ENCODE measurements at regions not wholly inside any gene's neighbourhood (a gene's known extent, or its start where the extent isn't known, plus 50 kb on each side); places are given as distances from the start of the nearest gene placed in this dataset.
A peak's percentile ranks its signal among the peaks of the same experiment; 100 is the strongest.

DNA sequence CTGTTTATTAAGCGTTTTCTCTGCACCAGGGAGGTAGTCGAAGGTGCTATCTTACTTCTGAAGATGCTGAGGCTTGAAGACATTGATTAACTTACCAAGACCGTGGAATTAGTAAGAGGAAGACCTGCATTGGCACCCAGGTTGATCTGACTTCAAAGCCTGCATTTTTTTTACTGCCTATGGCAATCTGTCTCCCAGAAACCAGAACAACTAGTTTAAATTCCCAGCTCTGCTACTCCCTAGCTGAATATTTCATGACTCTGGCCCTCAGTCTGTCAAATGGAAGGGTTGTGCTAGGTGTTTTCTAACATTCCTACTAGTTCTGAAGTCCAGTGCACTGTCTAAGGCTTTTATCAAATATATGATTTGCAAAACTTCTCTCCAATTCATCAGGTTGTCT is 52.0 kb upstream of the GRAMD1B start:
- no peak for DNase-seq
- intact Hi-C loops (cut with DNase I) = no loop called here

DNA sequence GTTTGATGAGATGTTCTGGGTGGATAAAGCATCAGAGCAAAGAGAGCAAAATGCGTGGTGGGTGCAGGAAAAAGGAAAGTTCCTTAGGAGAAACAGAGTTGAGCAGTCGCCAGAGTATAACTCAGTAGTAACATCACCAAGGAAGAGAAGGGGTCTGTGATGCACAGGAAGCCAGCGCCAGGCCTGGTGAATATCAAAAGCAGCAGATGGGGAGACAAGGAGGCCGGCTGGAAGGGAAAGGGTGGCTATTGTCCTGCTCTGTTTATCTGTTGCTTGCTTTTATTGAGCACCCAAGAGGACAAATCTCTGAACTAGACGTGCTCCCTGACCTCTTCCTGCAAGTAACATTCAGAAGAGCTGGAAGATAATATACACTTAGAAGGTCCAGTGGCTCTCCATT is 52.7 kb upstream of the GRAMD1B start:
- intact Hi-C loops (cut with DNase I) = no loop called here
- DNase-seq = no peak

DNA sequence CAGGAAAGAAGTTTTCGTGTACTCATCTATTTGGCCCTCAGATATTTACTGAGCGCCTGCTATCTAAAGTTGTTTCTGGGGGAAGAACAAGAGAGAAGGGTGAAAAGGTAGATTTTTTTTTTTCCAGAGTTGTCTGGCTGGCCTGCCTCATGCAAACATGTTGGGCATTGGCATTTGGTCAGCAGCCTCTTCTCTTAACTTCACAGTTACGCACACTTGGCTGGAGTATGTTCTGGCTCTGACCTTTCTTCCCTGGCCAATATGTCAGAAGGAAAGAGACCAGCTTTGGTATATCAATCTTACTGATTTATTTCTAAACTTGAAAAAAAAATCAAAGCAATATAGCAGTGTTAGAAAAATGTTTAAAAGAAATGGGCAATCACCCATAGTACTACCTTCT is 54.2 kb upstream of the GRAMD1B start:
- intact Hi-C loops (cut with DNase I) = no loop called here
- DNase-seq = no peak

DNA sequence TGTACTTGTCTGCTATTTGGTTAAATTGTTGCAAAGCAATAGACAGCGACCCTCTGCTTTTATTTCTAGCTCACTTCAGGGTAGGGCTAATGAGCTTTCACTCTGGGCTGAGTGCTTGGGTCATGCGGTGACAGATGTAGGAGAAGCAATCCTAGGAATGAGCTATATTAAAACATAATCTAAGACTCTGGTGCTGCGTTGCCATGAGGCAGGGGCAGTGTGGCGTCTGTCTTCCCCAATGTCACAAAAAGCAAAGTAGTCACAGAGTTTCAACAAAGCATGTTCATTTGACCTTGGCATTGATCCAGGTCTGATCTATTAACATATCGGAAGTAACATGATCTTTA is 55.5 kb upstream of the GRAMD1B start:
- DNase-seq = no peak
- intact Hi-C loops (cut with DNase I) = no loop called here

DNA sequence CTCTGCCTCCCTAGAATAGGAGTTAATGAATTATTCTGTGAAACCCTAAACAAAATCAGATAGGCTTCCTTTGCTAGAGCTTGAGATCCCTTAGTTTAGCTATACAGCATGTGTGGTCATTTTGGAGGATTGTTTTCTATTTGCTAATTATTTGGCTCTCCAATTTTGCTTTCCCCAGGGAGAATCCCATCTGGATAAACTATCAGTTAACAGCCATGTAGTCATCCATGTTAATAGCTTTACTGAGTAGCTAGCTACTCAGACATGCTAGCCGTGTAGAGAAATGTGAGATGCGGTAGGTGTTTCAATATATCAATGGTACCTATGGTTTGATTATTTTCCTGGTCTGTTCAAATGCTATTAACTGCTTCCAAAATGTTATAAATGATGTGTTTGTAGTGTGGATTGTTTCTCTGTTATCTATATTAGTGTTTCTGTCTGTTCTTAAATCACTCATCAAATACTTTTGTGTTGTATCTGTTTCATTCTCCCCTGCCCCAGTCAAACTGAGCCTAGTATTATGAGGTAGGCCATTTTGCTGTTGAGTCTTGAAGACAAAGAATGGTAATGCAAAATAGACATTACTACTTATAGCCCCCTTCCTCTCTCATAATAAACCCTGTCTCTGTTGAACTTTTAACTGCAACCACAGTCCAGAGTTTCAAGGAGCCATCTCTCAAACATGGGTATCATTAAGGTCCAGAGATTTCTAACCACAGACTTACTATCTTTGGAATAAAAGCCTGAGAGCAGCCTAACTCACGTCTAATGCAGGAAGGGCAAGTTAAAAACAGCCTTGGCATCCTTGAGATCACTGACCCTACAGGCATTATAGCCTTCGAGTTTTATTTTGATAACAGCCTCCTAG is 56.1 kb upstream of the GRAMD1B start:
- no peak for DNase-seq
- intact Hi-C loops (cut with DNase I) = no loop called here

DNA sequence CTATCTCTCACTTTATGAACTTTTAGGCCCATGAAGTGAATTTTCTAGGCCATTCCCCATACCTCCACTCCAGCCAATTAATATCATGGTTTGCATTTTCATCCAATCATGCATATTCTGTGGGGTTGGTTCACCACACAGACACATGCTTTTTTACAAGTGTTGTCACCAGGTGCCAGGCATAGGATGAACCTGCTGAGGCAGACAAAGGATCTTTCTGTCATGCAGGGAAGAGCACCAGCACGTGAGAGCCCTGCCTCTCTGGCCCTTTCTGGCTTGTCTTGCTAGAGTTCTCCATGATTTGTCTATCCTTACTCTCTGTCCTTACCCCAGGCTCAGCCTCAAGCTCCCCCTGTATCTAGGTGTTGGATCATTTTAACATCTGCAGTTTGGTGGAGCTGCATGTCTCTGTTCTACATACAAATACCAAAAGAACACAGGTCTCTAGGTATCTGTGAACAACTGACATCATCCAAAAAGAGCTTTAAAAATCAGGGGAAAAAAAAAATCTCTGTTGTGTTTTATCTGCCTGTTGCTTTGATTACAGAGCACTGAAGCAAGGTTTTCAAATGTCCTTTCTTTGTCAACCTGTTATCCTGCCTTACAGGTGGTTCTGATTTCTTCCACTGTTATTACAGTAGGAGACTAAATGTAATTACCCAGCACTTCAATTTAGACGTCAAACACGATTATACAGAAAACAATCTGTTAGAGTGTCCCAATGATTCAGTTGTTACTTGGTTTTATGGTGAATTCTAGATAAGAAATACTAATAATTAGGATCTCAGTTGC is 58.4 kb upstream of the GRAMD1B start:
- intact Hi-C loops (cut with DNase I) = no loop called here
- no peak for DNase-seq

DNA sequence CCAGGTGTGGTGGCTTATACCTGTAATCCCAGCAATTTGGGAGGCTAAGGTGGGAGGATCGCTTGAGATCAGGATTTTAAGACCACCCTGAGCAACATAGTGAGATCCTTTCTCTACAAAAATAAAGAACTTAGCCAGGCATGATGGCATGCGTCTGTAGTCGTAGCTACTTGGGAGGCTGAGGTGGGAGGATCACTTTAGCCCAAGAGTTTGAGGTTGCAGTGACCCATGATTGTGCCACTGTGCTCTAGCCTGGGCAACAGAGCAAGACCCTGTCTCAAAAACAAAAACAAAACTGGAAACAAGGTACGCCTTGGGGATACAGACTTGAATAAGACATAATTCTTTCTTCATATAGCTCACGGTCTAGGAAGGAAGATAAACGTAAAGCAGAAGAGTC is 63.1 kb upstream of the GRAMD1B start:
- DNase-seq = no peak
- intact Hi-C loops (cut with DNase I) = no loop called here

DNA sequence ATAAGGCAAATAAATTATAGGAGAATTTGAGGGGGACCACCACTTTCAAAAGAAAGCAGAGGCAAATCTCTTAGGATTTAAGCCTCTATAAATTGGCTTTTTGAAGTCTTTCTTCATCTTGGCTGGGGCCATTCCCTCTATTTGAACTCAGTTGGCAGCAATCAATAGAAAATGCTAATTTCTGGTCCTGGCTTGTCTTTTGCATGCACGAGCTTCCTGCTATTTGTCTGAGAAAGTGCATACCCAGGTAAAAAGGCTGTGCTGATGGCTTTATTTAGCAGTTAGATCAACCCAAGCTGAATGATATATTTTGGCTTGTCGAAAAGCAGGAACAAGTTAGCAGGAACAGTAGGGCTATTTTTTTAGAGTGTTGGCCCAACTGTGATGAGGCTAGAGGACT is 64.1 kb upstream of the GRAMD1B start:
- no peak for DNase-seq
- intact Hi-C loops (cut with DNase I) = no loop called here

DNA sequence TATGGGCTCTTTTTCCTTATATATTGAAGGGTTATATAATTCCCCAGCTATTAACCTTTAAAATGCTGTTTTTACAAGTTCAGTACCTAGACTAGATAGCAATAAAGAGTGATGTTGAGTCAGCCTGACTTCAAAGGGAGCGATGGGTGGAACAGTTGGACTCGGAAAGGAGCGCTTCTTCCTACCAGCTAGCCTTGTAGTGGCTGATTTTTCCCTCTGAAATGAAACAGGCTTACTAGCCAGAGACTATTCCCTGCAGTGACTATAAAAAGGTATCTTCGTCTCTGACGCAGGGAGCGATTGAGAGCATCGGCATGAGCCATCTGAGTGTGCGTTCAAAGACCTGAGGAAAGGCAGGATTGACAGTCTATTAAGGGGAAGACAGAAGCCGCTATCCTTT is 66.0 kb upstream of the GRAMD1B start:
- DNase-seq = no peak
- intact Hi-C loops (cut with DNase I) = no loop called here

DNA sequence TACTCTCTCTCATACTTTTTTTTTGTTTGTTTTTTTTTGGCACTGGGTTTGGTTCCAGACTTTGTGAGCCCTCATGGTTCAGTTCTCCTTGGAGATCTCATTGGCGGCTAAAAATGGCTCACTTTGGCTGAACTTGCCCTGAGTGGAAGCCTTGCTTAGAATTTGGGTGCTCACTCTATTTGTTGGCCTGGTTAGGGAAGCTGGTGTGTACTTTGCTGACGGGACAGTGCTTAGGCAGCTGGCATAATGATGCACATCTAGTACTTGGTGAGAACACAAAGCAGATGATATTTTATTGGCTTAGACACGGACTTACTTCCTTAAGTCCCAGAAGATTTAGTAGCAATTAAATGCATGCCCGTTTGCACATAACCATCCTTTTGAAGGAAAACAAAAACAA is 66.5 kb upstream of the GRAMD1B start:
- DNase-seq = no peak

DNA sequence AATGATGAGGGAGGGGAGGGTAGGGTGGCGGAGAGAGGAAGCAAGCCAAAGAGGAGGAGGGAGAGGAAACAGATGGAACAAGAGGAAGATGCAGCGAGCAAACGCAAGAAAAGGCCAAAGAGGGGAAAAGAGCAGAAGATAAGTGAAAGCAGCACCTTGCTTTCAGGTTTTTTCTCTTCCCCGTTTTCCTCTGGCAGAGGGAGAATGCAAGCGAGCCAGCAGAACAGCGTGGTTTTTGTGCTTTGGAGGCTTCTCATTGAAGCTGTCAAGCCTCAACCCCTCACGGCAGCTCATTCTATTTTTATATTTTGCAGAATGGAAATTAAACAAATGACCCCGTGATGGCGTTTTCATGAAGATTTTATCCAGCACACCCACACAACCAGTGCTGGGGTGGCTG is 67.1 kb upstream of the GRAMD1B start:
- intact Hi-C loops (cut with DNase I) = no loop called here
- DNase-seq = no peak

More for the DNA sequence above, 66.5 kb upstream of the GRAMD1B start:
- intact Hi-C loops (cut with DNase I) = no loop called here

DNA sequence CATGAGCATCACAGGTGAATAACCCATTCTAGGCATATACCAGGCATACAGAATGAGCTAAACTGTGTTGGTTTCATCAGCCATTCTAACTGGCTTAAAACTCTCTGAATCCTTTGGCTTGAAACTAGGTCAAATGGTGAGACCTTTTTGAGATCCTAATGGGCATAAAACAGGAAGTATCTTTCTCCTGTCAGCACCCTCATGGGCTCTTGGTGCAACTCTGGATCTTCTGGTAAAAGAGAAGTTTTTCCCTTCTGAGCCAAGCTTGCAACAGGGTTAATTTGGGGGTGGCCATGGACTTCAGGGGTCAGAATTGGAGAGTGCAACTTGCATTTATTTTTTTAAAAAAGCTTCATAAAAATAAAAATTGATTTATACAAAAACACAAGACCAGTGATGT is 67.9 kb upstream of the GRAMD1B start:
- no peak for DNase-seq
- intact Hi-C loops (cut with DNase I) = no loop called here

DNA sequence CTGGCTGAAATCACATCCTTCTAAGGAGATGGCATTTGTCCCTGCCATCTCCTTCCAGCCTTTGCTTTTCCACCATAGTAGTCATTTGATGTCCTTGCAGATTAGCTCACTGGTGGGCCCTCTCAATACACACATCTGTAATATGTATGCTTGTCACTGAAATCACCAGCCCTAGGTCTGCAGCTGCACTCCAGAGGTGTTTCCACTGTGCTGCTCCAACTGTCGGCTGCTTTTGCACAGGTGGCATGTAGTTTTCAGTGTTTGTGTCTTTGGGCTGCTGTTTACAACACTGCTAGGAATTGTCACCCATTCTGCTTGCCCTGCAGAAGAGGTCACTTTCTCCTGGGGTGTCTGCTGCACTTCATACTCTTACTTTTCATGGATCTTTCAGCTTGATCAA is 69.0 kb upstream of the GRAMD1B start:
- intact Hi-C loops (cut with DNase I) = no loop called here
- no peak for DNase-seq

DNA sequence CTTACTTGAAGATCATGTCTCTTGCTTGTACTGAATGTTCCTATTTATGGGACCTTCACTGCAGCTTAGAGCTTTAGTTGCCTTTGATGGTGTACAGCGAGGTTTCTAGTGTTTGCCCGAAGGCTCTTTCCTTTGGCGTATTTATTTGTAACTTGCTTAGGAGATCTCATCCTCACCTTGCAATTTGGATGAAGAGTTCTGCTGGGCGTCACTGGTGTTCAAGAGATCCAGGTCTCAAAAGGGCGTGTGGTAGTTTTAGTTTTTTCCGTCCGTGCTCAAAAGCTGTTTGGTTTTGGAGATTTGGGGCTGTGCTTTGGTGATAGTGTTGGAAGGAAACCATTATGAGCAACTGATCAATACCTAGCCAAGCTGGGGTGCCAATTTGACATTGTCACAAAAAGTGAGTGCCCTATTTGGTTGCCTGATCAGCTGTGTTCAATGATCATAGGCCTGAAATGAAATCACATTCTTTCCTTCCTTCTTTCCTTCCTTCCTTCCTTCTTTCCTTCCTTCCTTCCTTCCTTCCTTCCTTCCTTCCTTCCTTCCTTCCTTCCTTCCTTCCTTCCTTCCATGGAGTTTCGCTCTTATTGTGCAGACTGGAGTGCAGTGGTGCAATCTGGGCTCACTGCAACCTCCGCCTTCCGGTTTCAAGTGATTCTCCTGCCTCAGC is 69.7 kb upstream of the GRAMD1B start:
- intact Hi-C loops (cut with DNase I) = no loop called here
- DNase-seq = no peak

DNA sequence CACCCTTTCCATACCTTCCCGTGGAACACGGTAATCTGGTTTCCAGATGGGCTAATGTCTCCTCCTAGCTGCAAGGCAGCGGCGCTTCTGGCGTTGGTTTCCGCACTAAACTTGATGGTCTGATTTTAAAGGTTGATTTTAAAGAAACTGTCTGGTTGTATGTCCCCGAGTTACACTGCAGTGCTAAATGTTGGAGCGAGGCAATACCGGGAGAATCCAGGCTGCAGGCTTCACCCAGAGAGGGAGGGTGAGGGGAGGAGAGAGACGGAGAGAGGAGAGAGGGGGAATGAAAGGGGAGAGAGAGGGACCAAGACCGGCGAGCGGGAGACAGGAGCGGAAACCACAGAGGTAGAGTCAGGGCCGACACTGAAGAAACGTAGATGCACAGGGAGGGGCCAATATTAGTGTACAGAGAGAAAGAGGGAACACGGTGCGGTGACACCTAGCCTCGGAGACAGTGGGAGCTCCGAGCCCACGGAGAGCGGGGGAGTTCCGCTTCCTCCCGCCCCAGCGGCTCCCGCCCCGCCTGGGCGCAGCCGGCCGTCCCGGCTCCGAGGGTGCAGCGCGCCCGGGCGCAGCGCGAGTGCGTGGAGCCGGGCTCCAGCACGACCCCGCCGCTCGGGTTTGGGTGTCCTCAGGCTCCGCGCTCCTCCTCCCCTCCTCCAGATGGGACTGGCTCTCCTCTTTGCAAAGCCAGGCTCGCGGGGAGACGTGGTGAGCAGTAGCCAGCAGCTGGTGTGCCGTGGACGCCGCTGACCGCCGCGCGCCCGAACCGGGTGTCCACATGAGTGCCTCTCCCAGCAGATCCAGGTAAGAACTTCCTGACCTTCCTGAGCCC is 71.9 kb upstream of the GRAMD1B start:
- intact Hi-C loops (cut with DNase I) = no loop called here
- DNase-seq = peak in 9 of 10 donors; percentile 10 to 88 (median 27)

DNA sequence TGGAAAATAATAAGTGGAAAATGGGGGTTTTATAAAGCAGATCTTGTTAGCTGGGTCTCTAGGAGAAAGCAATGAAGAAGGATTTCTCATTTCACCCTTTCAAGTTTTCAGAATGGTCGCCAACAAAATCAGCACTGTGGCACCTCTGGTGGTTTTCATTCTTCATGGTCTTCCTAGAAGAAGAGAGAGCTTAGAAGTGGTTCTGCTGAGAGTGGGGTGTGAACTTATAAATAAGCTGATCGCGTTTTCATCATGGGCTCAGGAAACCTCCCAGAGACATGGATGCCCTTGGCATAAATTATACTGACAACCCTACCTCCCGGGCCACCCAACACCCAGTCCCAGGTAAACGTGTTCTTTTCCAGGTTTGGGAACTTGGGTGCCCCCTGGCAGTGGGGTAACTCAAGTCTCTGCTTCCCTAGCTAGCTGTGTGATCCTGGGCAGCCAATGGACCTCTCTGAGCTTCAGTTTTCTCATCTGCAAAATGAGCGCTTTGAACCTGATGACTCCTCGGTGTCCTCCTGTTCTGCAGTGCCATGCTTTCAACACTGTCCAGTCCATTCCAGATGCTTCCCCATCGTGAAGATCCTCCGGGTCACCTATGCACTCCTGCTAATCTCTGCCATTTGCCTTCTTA is 72.6 kb upstream of the GRAMD1B start:
- intact Hi-C loops (cut with DNase I) = no loop called here
- DNase-seq = no peak

DNA sequence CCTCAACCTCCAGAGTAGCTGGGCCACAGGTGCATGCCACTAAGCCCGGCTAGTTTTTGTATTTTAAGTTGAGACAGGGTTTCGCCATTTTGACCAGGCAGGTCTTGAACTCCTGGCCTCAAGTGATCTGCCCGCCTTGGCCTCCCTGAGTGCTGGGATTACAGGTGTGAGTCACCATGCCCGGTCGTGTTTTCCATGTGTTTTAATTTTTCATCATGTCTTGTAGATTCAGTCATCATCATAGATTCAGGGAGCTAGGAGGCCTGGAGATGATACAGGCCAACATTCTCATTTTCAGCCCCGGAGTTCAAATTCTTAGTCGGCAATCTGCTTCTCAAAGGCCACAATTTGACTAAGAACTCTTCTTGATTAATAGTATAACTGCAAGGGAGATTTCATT is 73.5 kb upstream of the GRAMD1B start:
- intact Hi-C loops (cut with DNase I) = no loop called here
- no peak for DNase-seq

DNA sequence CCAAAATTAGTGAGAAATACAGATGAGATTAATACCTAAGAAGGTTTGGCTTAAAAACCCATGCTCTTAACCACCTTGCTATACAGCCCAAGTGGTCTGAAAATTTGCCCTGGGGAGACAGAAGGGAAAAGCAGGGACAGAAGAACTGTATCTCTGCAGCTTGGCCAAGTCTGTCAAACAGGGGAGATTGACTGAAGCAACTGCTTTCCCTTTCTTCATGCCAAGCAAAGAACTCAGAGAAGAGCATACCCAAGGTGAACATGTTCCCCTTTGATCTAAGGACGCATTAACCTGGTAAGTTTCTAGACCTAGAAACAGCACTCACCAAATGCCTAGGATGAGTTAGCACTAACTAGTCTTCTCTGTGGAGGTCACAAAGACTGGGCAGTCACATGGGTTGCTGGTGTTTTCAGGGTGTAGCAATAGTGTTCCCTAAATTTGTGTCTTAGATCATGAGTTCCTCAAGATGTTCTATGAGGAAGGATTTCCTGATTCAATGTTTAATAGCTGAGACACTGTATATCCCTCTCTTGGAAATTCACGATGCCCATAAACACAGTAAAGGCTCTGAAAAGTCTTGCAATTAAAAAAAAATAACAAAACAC is 75.6 kb upstream of the GRAMD1B start:
- intact Hi-C loops (cut with DNase I) = loop anchor here (5.0 kb wide), 1 partner anchor 52 kb away; no protein-coding TSS in a partner anchor

DNA sequence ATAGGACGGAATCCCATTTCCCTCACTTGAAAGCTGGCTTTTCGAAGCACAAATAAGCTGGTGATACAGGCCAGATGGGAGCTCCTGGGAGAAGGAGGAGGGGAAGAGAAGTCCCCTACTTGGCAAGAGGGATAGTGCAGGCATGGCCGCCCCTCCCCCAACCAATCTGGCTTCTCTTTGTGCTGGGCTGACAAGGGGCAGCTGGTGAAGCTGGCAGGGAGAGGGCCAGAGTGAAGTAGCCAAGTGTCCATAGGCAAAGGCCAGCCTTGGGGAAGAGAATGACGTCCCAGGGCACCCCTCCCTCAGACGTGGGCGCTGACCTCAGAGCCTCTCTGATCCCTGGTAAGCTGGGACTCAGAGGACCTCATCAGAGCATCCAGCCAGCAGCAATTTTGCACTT is 78.7 kb upstream of the GRAMD1B start:
- intact Hi-C loops (cut with DNase I) = loop anchor here (5.0 kb wide), 1 partner anchor 49 kb away; no protein-coding TSS in a partner anchor
- peak; percentile 66 to 97 (median 74) for DNase-seq

More for the DNA sequence above, 75.6 kb upstream of the GRAMD1B start:
- DNase-seq = no peak

DNA sequence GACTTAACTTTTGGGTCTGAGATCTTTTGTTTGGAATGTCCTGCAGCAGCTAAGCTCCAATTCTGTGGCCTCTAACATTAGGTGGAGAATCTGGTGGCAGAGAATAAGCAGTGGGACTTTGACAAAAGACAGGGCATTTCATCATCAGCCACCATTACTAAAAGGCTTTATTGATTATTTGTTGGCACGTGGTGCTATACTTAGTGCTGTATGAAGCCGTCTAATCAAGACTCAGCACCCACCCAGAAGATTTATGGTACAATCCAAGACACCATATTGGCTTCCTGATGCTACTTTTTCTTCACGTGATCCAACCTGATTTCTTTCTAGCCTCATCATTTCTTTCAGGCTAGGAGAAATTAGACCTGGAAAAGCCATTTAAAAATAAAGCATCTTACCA is 80.7 kb upstream of the GRAMD1B start:
- intact Hi-C loops (cut with DNase I) = no loop called here
- no peak for DNase-seq

Data from posterior cingulate gyrus (tissue), 11 donors.